ENCODE measurements at regions not wholly inside any gene's neighbourhood (a gene's known extent, or its start where the extent isn't known, plus 50 kb on each side); places are given as distances from the start of the nearest gene placed in this dataset.

- peaks cover 7% of the 10 kb centered on the region for H3K9me3 Mint-ChIP-seq
- no peak overlapping the region for H3K4me3 Mint-ChIP-seq
- H3K36me3 Mint-ChIP-seq, result no peaks in the 10 kb centered on the region
- DNase-seq (ENCODE audit: low spot score) (no peak), ATAC-seq (no peak)
- peaks cover 12% of the 10 kb centered on the region for H3K4me1 Mint-ChIP-seq
- ChIA-PET POLR2A (no interaction called here), CTCF (interaction anchor here (0.8 to 4.0 kb wide), 10 partner anchors 10 to 818 kb away, joined by 3 to 59 read pairs (median 6); no protein-coding TSS in a partner anchor)
- H3K27me3 Mint-ChIP-seq (ENCODE audit: low read depth), result peaks cover 7% of the 10 kb centered on the region; the same call in 1 of the 2 replicates
- H3K27ac Mint-ChIP-seq, result no peak overlapping the region
- TF ChIP-seq FOXJ3 (CRISPR knock-in tag; IDR thresholded peaks at IDR 0.05; ENCODE audit: borderline replicate concordance), result no peak
- TF ChIP-seq RORB (CRISPR knock-in tag; IDR thresholded peaks at IDR 0.05), result no peak
- TF ChIP-seq CREM (CRISPR knock-in tag; IDR thresholded peaks at IDR 0.05), result no peak
- no peak for TF ChIP-seq E2F4 (CRISPR knock-in tag; IDR thresholded peaks at IDR 0.05; ENCODE audit: borderline replicate concordance, low read depth)
- TF ChIP-seq SP1 (CRISPR knock-in tag; conservative IDR thresholded peaks at IDR 0.05), result no peak
- TF ChIP-seq ERG (CRISPR knock-in tag; IDR thresholded peaks at IDR 0.05), result no peak
- TF ChIP-seq ATF1 (CRISPR knock-in tag; IDR thresholded peaks at IDR 0.05), result no peak
- TF ChIP-seq ZNF121 (CRISPR knock-in tag; IDR thresholded peaks at IDR 0.05), result no peak
Measured at GRCh38 chr5:174911118-174911517, 186.7 kb downstream of the MSX2 start.

- Mint-ChIP-seq H3K4me1 (peaks cover 8% of the 10 kb centered on the region), H3K27ac (no peak overlapping the region), H3K4me3 (no peak overlapping the region), H3K27me3 (ENCODE audit: low read depth) (no peaks in the 10 kb centered on the region; the same call in 1 of the 2 replicates), H3K9me3 (peaks cover 14% of the 10 kb centered on the region), H3K36me3 (no peaks in the 10 kb centered on the region)
- peak; percentile 99 for ATAC-seq
- peak; percentile 89 for DNase-seq (ENCODE audit: low spot score)
- TF ChIP-seq TEAD4 (CRISPR knock-in tag; IDR thresholded peaks at IDR 0.05), result no peak
- 0 out of 2 replicates have a peak, but pooled peaks have one; percentile 20 for TF ChIP-seq TEAD1 (CRISPR knock-in tag; IDR thresholded peaks at IDR 0.05)
- TF ChIP-seq HMGXB4 (CRISPR knock-in tag; IDR thresholded peaks at IDR 0.05), result peak; percentile 58; the same call in 1 of the 2 replicates
- TF ChIP-seq TP53 (CRISPR knock-in tag; IDR thresholded peaks at IDR 0.05), result no peak
- TF ChIP-seq CTCF (IDR thresholded peaks at IDR 0.05), result peak; percentile 96
- no peak for TF ChIP-seq ATF2 (CRISPR knock-in tag; IDR thresholded peaks at IDR 0.05; ENCODE audit: borderline replicate concordance, low read depth)
- TF ChIP-seq ETV6 (CRISPR knock-in tag; IDR thresholded peaks at IDR 0.05), result 0 out of 2 replicates have a peak, but pooled peaks have one; percentile 20
- peak; percentile 53; the same call in 1 of the 2 replicates for TF ChIP-seq MAX (CRISPR knock-in tag; IDR thresholded peaks at IDR 0.05)
- CTCF ChIA-PET, result interaction anchor here (0.6 to 4.0 kb wide), 23 partner anchors 11 to 819 kb away, joined by 3 to 59 read pairs (median 4); partner anchors contain the start of gene SFXN1
- POLR2A ChIA-PET, result no interaction called here
Measured at GRCh38 chr5:174910245-174910737, 185.9 kb downstream of the MSX2 start.

Measured in WTC11 (cell line).